ENCODE measurements at regions not wholly inside any gene's neighbourhood (a gene's known extent, or its start where the extent isn't known, plus 50 kb on each side); places are given as distances from the start of the nearest gene placed in this dataset.

- Histone ChIP-seq H3K9me3 (no peaks in the 10 kb centered on the region), H3K27me3 (peaks cover 0 to 5% of the 10 kb centered on the region in 2 donors), H3K27ac (peak overlapping the region in 1 of 2 donors; percentile 12), H3K36me3 (no peaks in the 10 kb centered on the region), H3K4me1 (no peaks in the 10 kb centered on the region), H3K4me3 (peak overlapping the region in 1 of 3 donors; percentile 15)
- intact Hi-C loops (cut with DNase I; ENCODE audit: low total_unique reads), result no loop called here
- TF ChIP-seq, protein P1, sequence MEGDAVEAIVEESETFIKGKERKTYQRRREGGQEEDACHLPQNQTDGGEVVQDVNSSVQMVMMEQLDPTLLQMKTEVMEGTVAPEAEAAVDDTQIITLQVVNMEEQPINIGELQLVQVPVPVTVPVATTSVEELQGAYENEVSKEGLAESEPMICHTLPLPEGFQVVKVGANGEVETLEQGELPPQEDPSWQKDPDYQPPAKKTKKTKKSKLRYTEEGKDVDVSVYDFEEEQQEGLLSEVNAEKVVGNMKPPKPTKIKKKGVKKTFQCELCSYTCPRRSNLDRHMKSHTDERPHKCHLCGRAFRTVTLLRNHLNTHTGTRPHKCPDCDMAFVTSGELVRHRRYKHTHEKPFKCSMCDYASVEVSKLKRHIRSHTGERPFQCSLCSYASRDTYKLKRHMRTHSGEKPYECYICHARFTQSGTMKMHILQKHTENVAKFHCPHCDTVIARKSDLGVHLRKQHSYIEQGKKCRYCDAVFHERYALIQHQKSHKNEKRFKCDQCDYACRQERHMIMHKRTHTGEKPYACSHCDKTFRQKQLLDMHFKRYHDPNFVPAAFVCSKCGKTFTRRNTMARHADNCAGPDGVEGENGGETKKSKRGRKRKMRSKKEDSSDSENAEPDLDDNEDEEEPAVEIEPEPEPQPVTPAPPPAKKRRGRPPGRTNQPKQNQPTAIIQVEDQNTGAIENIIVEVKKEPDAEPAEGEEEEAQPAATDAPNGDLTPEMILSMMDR (IDR thresholded peaks at IDR 0.05), result no peak
- peak in 1 of 3 donors; percentile 13 for TF ChIP-seq POLR2AphosphoS5 (IDR thresholded peaks at IDR 0.05)
- no peak for DNase-seq (ENCODE audit: low spot score in 2 of 2)
Measured at GRCh38 chr2:104790100-104790811, 63.7 kb upstream of the POU3F3 start.

GRCh38 chr2:104790901-104791495 lies 62.9 kb upstream of the POU3F3 start:
- DNase-seq (ENCODE audit: low spot score in 2 of 2), result no peak
- H3K36me3 ChIP-seq, result no peaks in the 10 kb centered on the region
- H3K27me3 ChIP-seq, result peaks cover 0 to 10% of the 10 kb centered on the region in 2 donors
- H3K4me1 ChIP-seq, result no peaks in the 10 kb centered on the region
- intact Hi-C loops (cut with DNase I; ENCODE audit: low total_unique reads), result no loop called here
- no peak overlapping the region for H3K27ac ChIP-seq
- H3K9me3 ChIP-seq, result no peaks in the 10 kb centered on the region
- TF ChIP-seq POLR2A (IDR thresholded peaks at IDR 0.05) (no peak), POLR2AphosphoS5 (IDR thresholded peaks at IDR 0.05) (no peak)
- TF ChIP-seq, protein P1 (IDR thresholded peaks at IDR 0.05), result no peak
- H3K4me3 ChIP-seq, result no peak overlapping the region

- intact Hi-C loops (cut with DNase I; ENCODE audit: low total_unique reads), result no loop called here
- no peak for DNase-seq (ENCODE audit: low spot score in 2 of 2)
- Histone ChIP-seq H3K4me1 (no peaks in the 10 kb centered on the region), H3K27me3 (peaks cover 0 to 8% of the 10 kb centered on the region in 2 donors), H3K27ac (no peak overlapping the region), H3K36me3 (no peaks in the 10 kb centered on the region), H3K4me3 (no peak overlapping the region), H3K9me3 (no peaks in the 10 kb centered on the region)
- TF ChIP-seq POLR2AphosphoS5 (IDR thresholded peaks at IDR 0.05) (no peak), POLR2A (IDR thresholded peaks at IDR 0.05) (no peak)
- TF ChIP-seq, protein P1 (IDR thresholded peaks at IDR 0.05), result no peak
Measured at GRCh38 chr2:104793966-104794365, 59.9 kb upstream of the POU3F3 start.

GRCh38 chr2:104794441-104794840 lies 59.5 kb upstream of the POU3F3 start:
- TF ChIP-seq POLR2A (IDR thresholded peaks at IDR 0.05) (no peak), POLR2AphosphoS5 (IDR thresholded peaks at IDR 0.05) (no peak)
- TF ChIP-seq, protein P1 (IDR thresholded peaks at IDR 0.05), result no peak
- Histone ChIP-seq H3K36me3 (no peaks in the 10 kb centered on the region), H3K4me3 (no peak overlapping the region), H3K4me1 (no peaks in the 10 kb centered on the region), H3K9me3 (no peaks in the 10 kb centered on the region), H3K27me3 (peaks cover 0 to 6% of the 10 kb centered on the region in 2 donors), H3K27ac (no peak overlapping the region)
- DNase-seq (ENCODE audit: low spot score in 2 of 2), result no peak
- intact Hi-C loops (cut with DNase I; ENCODE audit: low total_unique reads), result no loop called here
